ENCODE measurements at regions not wholly inside any gene's neighbourhood (a gene's known extent, or its start where the extent isn't known, plus 50 kb on each side); places are given as distances from the start of the nearest gene placed in this dataset.

DNA sequence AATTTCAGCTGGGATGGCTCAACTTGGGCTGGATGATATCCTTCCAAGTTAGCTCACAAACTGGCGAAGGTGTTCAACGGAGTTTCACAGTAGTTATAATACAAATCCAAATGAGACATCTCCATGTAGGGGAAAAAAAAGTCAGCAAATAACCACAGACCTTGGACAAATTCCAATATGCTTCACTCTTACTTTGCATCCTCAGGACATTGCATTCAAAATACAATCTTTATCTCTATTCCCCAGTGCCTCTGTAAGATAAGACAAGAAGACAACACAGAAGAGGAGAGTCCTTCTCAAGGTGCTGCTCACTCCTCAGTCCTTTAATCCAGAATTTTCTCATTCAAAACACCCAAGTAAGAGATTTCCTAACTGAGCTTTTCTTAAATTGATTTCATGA lies 1797.7 kb downstream of the MRPL39 start:
- no peak for TF ChIP-seq POLR2A (IDR thresholded peaks at IDR 0.05)
- TF ChIP-seq, protein P1, sequence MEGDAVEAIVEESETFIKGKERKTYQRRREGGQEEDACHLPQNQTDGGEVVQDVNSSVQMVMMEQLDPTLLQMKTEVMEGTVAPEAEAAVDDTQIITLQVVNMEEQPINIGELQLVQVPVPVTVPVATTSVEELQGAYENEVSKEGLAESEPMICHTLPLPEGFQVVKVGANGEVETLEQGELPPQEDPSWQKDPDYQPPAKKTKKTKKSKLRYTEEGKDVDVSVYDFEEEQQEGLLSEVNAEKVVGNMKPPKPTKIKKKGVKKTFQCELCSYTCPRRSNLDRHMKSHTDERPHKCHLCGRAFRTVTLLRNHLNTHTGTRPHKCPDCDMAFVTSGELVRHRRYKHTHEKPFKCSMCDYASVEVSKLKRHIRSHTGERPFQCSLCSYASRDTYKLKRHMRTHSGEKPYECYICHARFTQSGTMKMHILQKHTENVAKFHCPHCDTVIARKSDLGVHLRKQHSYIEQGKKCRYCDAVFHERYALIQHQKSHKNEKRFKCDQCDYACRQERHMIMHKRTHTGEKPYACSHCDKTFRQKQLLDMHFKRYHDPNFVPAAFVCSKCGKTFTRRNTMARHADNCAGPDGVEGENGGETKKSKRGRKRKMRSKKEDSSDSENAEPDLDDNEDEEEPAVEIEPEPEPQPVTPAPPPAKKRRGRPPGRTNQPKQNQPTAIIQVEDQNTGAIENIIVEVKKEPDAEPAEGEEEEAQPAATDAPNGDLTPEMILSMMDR (IDR thresholded peaks at IDR 0.05): no peak

Measured in body of pancreas (tissue), 4 donors.